GM18499 (cell line): ENCODE measurements at regions not wholly inside any gene's neighbourhood (a gene's known extent, or its start where the extent isn't known, plus 50 kb on each side); places are given as distances from the start of the nearest gene placed in this dataset.
"Not testable (repeated sequence)": the region's sequence is repeated elsewhere in the genome, so short reads cannot be mapped to it uniquely, and the experiment has no call there.

Experiments
- ATAC-seq: cut with Tn5 transposase; IDR thresholded peaks from one replicate; pipeline ENCODE4 v1.9.1; 2021; ENCODE audit warnings: moderate number of reproducible peaks; ENCODE audit not compliant: insufficient read depth, unreplicated experiment

- no peak for ATAC-seq
Observed at GRCh38 chr22:25407226-25407858, 157.1 kb upstream of the GRK3 start.

GRCh38 chr22:25407859-25408229 is 156.6 kb upstream of the GRK3 start:
- ATAC-seq, result no peak

GRCh38 chr22:25409240-25409639 is 155.2 kb upstream of the GRK3 start:
- ATAC-seq, result no peak

- no peak for ATAC-seq
Observed at GRCh38 chr22:25410849-25411248, 153.6 kb upstream of the GRK3 start.

- ATAC-seq, result no peak
Observed at GRCh38 chr22:25413620-25414019, 150.9 kb upstream of the GRK3 start.

- ATAC-seq, result not testable (repeated sequence)
Observed at GRCh38 chr22:25415731-25416130, 148.7 kb upstream of the GRK3 start.

- not testable (repeated sequence) for ATAC-seq
Observed at GRCh38 chr22:25417826-25418225, 146.6 kb upstream of the GRK3 start.

- no peak for ATAC-seq
Observed at GRCh38 chr22:25419247-25420113, 145.0 kb upstream of the GRK3 start.

GRCh38 chr22:25420114-25420441 is 144.4 kb upstream of the GRK3 start:
- not testable (repeated sequence) for ATAC-seq

GRCh38 chr22:25420471-25420924 is 144.0 kb upstream of the GRK3 start:
- no peak for ATAC-seq

GRCh38 chr22:25420925-25421904 is 143.3 kb upstream of the GRK3 start:
- no peak for ATAC-seq

GRCh38 chr22:25426530-25427308 is 137.8 kb upstream of the GRK3 start:
- not testable (repeated sequence) for ATAC-seq

GRCh38 chr22:25431637-25432342 is 132.7 kb upstream of the GRK3 start:
- not testable (repeated sequence) for ATAC-seq

GRCh38 chr22:25433381-25433970 is 131.0 kb upstream of the GRK3 start:
- ATAC-seq, result not testable (repeated sequence)

GRCh38 chr22:25437414-25438160 is 126.9 kb upstream of the GRK3 start:
- ATAC-seq, result no peak

GRCh38 chr22:25447067-25447685 is 117.3 kb upstream of the GRK3 start:
- no peak for ATAC-seq

- no peak for ATAC-seq
Observed at GRCh38 chr22:25447686-25448434, 116.6 kb upstream of the GRK3 start.
